Endothelial cell of umbilical vein (primary cell): ENCODE measurements at regions not wholly inside any gene's neighbourhood (a gene's known extent, or its start where the extent isn't known, plus 50 kb on each side); places are given as distances from the start of the nearest gene placed in this dataset.

Experiments
- BruUV-seq: library from RNA; stranded (reverse); fragments of 400-500 nt; replicated peaks from 2 replicates; lab custom pipeline; 2021; lab: Mats Ljungman, UMichigan
- CTCF ChIA-PET: fragments of 300-600, 350-600 bp; sonication (Branson Sonifier 250); formaldehyde crosslinking; loops from one replicate; lab custom pipeline; 2021; ENCODE audit warnings: antibody characterized with exemption, inconsistent platforms; lab: Charles Lee
- POLR2A ChIA-PET: fragments of 300-600, 350-600 bp; sonication (Branson Sonifier 250); formaldehyde crosslinking; loops from one replicate; lab custom pipeline; 2021; ENCODE audit warnings: antibody characterized with exemption, inconsistent platforms; lab: Charles Lee
- DNase-seq: peaks from one replicate; pipeline ENCODE4 v3.0.0-alpha.2; 2011; ENCODE audit warnings: low read depth, low spot score
- FAIRE-seq: peaks from 2 replicates; lab custom pipeline; 2011; peaks lifted over from hg19 to GRCh38; lab: Jason Lieb, UNC
- H2AFZ ChIP-seq: 2 replicates; pipeline ENCODE4 v1.6.0; 2012; ENCODE audit warnings: low read depth, low read length, control low read depth, inconsistent platforms
- H3K27ac ChIP-seq: 2 replicates; pipeline ENCODE4 v1.5.1; 2011; ENCODE audit warnings: low read depth, mild to moderate bottlenecking, control low read depth, low read length, moderate library complexity; ENCODE audit not compliant: insufficient read depth
- H3K27me3 ChIP-seq, 2 experiments: 2 replicates each; pipeline versions ENCODE4 v1.6.0 to v1.6.1; 2011; ENCODE audit warnings: low read length in 2 of 2, mixed read lengths in 1 of 2; ENCODE audit not compliant: control insufficient read depth in 2 of 2, insufficient read depth in 2 of 2
- H3K36me3 ChIP-seq, 2 experiments: 2 replicates in 1 of 2; 3 replicates in 1 of 2; pipeline ENCODE4 v1.5.1; 2011; ENCODE audit warnings: low read length in 2 of 2, mild to moderate bottlenecking in 1 of 2, moderate library complexity in 1 of 2; ENCODE audit not compliant: control insufficient read depth in 2 of 2, insufficient read depth in 2 of 2; ENCODE audit errors: extremely low read depth in 1 of 2
- H3K4me1 ChIP-seq: 3 replicates; pipeline ENCODE4 v1.5.1; 2011; ENCODE audit warnings: mild to moderate bottlenecking, low read length; ENCODE audit not compliant: control insufficient read depth, insufficient read depth; ENCODE audit errors: extremely low read depth
- H3K4me2 ChIP-seq: 2 replicates; pipeline ENCODE4 v1.6.1; 2011; ENCODE audit warnings: low read length, control low read depth, mixed read lengths; ENCODE audit not compliant: insufficient read depth
- H3K4me3 ChIP-seq, 3 experiments: fragments of 200-600 bp in 1 of 3; sonication (generic), shearing (Covaris generic) in 1 of 3; replicated peaks in 1 of 3; 2 replicates each; pipeline ENCODE4 v1.5.1; 2011 to 2016; ENCODE audit warnings: control low read depth in 3 of 3, low read length in 3 of 3, mild to moderate bottlenecking in 2 of 3, inconsistent platforms in 1 of 3, low read depth in 1 of 3, moderate library complexity in 1 of 3; ENCODE audit not compliant: insufficient read depth in 1 of 3
- H3K79me2 ChIP-seq: 2 replicates; pipeline ENCODE4 v1.6.0; 2012; ENCODE audit warnings: low read length, inconsistent platforms; ENCODE audit not compliant: control insufficient read depth, insufficient read depth
- H3K9ac ChIP-seq: replicated peaks from 2 replicates; pipeline ENCODE3; 2011; ENCODE audit warnings: low read length, control low read depth; ENCODE audit not compliant: insufficient read depth; ENCODE audit errors: extremely low read depth
- H3K9me1 ChIP-seq: replicated peaks from 3 replicates; pipeline ENCODE4 v1.6.0; 2011; ENCODE audit warnings: mild to moderate bottlenecking, low read length; ENCODE audit not compliant: control insufficient read depth, insufficient read depth; ENCODE audit errors: extremely low read depth
- H3K9me3 ChIP-seq: replicated peaks from 2 replicates; pipeline ENCODE4 v1.5.1; 2012; ENCODE audit warnings: low read length, inconsistent platforms; ENCODE audit not compliant: control insufficient read depth, insufficient read depth
- H4K20me1 ChIP-seq: replicated peaks from 2 replicates; pipeline ENCODE3; 2011; ENCODE audit warnings: mild to moderate bottlenecking, low read length; ENCODE audit not compliant: control insufficient read depth, insufficient read depth; ENCODE audit errors: extremely low read depth
- CTCF ChIP-seq, 2 donors: IDR thresholded peaks; 1 replicate in 1 of 2; 2 replicates in 1 of 2; pipeline ENCODE4 v1.5.1; 2011; ENCODE audit warnings: low read length in 2 of 2, mild to moderate bottlenecking in 2 of 2, moderate library complexity in 2 of 2, control low read depth in 1 of 2, inconsistent platforms in 1 of 2, low read depth in 1 of 2; ENCODE audit not compliant: insufficient read depth in 1 of 2; ENCODE audit errors: extremely low read depth in 1 of 2
- EZH2 ChIP-seq: IDR thresholded peaks from 2 replicates; pipeline ENCODE4 v1.6.1; 2012; ENCODE audit warnings: borderline replicate concordance, low read depth, mild to moderate bottlenecking, moderate library complexity, low read length, inconsistent platforms; ENCODE audit not compliant: severe bottlenecking
- FOS ChIP-seq: IDR thresholded peaks from 2 replicates; pipeline ENCODE4 v1.6.1; 2011; ENCODE audit warnings: mild to moderate bottlenecking, low read length, moderate library complexity, borderline replicate concordance; ENCODE audit not compliant: insufficient read depth
- GATA2 ChIP-seq: IDR thresholded peaks from 2 replicates; pipeline ENCODE4 v1.7.0; 2011; ENCODE audit warnings: low read depth, mild to moderate bottlenecking, moderate library complexity, mixed read lengths, low read length; ENCODE audit not compliant: insufficient read length, insufficient read depth
- JUN ChIP-seq: IDR thresholded peaks from 2 replicates; pipeline ENCODE4 v1.6.1; 2011; ENCODE audit warnings: borderline replicate concordance, low read depth; ENCODE audit not compliant: insufficient read length, insufficient read depth
- MAX ChIP-seq: IDR thresholded peaks from 2 replicates; pipeline ENCODE4 v1.6.1; 2011; ENCODE audit not compliant: insufficient read depth, insufficient read length
- MYC ChIP-seq: IDR thresholded peaks from one replicate; pipeline ENCODE4 v1.6.1; 2011; ENCODE audit warnings: mild to moderate bottlenecking, low read depth, low read length
- POLR2A ChIP-seq: IDR thresholded peaks from 2 replicates; pipeline ENCODE4 v1.6.1; 2012; ENCODE audit warnings: low read depth, mild to moderate bottlenecking, control low read depth, low read length
- POLR2AphosphoS5 ChIP-seq: IDR thresholded peaks from 2 replicates; pipeline ENCODE4 v1.6.1; 2012; ENCODE audit warnings: low read depth, mild to moderate bottlenecking, control low read depth, low read length, moderate library complexity; ENCODE audit not compliant: insufficient read depth
- dilution Hi-C: fragments of 300-500 bp; cut with MboI; formaldehyde crosslinking; loops from one replicate; pipeline ENCODE4 v1.15.0; 2019; ENCODE audit warnings: low sequenced_read_pairs; ENCODE audit not compliant: extremely low pct_ligation_motif_present
- intact Hi-C: fragments of 100-400 bp; cut with micrococcal nuclease; formaldehyde crosslinking; loops from one replicate; pipeline ENCODE4 v1.10.0; 2022

- no peaks in the 10 kb centered on the region for H3K79me2 ChIP-seq
- BruUV-seq: no TSS peak
- TF ChIP-seq JUN (no peak), MYC (no peak), CTCF (IDR thresholded peaks at IDR 0.05; ENCODE audit: extremely low read depth in 1 of 2, insufficient read depth in 1 of 2, low read depth in 1 of 2, low read length in 2 of 2) (no peak), FOS (no peak), POLR2AphosphoS5 (no peak), POLR2A (no peak), MAX (no peak), EZH2 (no peak), GATA2 (no peak)
- H3K4me3 ChIP-seq: no peak overlapping the region
- ChIA-PET CTCF (no interaction called here), POLR2A (no interaction called here)
- DNase-seq (no peak), FAIRE-seq (no peak)
- no peaks in the 10 kb centered on the region for H4K20me1 ChIP-seq
- H2AFZ ChIP-seq: no peak overlapping the region
- intact Hi-C loops (no loop called here), dilution Hi-C loops (no loop called here)
- H3K4me2 ChIP-seq: no peak overlapping the region
- no peak overlapping the region for H3K9ac ChIP-seq
- no peaks in the 10 kb centered on the region for H3K27me3 ChIP-seq
- H3K9me1 ChIP-seq: no peaks in the 10 kb centered on the region
- no peaks in the 10 kb centered on the region for H3K36me3 ChIP-seq
- H3K27ac ChIP-seq: no peak overlapping the region
- no peaks in the 10 kb centered on the region for H3K9me3 ChIP-seq
- H3K4me1 ChIP-seq: no peaks in the 10 kb centered on the region
Measured at GRCh38 chr16:65185241-65185778, 63.4 kb upstream of the CDH11 start.
